HT-29 (cell line): ENCODE measurements at regions not wholly inside any gene's neighbourhood (a gene's known extent, or its start where the extent isn't known, plus 50 kb on each side); places are given as distances from the start of the nearest gene placed in this dataset.

ENCODE experiments used
- DNase-seq: peaks from one replicate; pipeline ENCODE4 v3.0.0-alpha.2; 2015; ENCODE audit warnings: low spot score

- no peak for DNase-seq
Measured at GRCh38 chr12:65546528-65546927, 268.0 kb downstream of the MSRB3 start.

GRCh38 chr12:65556676-65557437 lies 267.4 kb upstream of the HMGA2 start:
- peak; percentile 88 for DNase-seq

- no peak for DNase-seq
Measured at GRCh38 chr12:65557438-65558181, 266.7 kb upstream of the HMGA2 start.

DNA sequence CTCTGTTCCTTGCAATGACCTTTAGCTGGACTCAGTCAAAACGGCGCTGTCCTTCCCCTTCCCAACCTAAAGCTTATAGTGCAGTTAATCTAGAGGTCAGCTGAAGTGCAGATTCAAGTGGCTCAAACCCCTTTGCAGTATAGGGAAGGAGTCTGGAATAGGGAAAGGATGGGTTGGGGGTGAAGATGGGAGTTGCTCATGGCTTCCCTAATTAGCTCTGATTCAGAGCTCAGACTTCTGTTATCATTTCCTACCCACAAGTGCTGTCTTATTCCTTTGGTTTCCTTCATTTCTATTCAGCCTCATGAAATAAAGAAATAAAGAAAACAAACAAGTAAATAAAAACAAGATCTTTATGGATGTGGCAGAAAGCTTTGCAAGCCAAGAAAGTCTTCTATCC lies 264.0 kb upstream of the HMGA2 start:
- DNase-seq, result no peak

DNA sequence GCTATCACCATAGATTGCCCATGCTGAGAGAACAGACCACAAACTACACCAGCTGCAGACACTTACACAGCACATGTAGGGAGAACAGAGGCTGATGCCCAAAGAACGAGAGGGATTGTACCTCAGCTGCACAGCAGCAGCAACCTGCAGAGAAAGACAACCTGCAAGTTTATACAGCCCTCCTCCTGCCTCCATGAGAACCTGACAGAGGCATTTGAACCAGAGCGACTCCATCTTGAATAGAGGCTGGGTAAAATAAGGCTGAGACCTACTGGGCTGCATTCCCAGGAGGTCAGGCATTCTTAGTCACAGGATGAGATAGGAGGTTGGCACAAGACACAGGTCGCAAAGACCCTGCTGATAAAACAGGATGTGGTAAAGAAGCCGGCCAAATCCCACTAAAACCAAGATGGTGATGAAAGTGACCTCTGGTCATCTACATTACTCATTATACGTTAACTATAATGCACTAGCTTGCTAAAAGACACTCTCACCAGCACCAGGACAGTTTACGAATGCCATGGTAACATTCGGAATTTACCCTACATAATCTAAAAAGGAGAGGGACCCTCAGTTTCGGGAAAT lies 262.4 kb upstream of the HMGA2 start:
- DNase-seq, result no peak

DNA sequence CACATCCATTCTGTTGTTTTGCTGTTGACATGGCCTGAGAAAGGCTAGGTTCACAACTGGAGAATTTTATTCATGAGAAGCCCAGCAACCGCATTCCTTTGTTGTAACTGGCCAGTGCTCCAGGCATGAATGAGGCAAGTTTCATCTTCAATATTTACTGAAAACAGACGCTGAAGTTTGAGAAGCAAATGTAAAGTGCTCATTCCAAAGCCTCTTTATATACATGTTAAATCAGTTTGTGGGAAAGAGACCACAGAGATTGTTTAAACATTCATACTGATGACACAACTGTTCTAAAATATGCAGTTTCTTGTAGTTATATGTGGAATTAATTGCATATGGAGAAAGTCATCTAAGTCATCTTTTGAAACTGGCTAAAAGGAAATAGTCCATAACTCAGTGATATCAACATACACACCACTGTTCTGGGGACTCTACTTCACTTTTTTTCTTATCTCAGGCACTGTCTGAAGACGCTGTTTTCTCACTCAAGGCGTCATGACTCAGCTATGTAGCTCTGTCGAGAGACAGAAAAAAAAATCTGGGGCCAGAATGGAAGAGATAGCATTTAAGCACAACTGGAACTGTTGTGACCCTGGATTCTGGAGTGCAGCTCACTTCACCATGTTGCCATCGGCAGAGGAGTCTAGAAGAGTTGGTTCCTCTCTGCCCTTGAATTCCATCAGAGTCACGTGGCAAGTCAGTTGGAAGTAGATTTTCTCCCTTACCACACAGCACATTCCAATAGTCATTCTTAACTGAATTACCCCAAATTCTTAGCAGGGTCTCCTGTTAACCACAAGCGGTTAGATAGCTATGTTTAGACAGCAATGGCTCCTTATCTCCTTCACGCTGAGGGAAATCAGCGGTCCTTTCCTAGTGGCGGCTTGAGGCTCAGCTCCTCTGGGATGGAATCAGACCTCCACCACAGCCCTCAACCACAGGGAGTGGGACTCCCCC lies 258.4 kb upstream of the HMGA2 start:
- DNase-seq, result no peak

- DNase-seq, result no peak
Measured at GRCh38 chr12:65566751-65567150, 257.5 kb upstream of the HMGA2 start.

GRCh38 chr12:65567820-65568219 lies 256.5 kb upstream of the HMGA2 start:
- no peak for DNase-seq

DNA sequence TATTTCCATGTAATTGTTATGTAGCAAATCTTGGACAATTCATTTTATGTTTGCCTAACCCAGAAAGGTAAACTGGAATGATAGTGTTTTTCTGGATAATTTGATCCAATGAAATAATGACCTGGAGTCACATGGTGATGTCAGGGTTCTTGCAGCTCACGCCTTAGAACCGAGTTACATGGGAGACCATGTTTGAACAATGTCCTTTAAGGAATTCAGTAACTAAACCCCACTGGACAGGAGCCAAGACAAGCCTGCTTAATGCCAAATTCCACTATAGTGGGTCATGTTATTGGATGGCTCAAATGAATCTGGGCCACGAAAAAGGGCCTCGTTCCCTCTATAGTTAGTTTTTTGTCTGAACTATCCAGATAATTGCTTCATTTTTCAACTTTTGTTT lies 255.8 kb upstream of the HMGA2 start:
- DNase-seq, result no peak

- DNase-seq, result no peak
Measured at GRCh38 chr12:65570451-65571130, 253.7 kb upstream of the HMGA2 start.

DNA sequence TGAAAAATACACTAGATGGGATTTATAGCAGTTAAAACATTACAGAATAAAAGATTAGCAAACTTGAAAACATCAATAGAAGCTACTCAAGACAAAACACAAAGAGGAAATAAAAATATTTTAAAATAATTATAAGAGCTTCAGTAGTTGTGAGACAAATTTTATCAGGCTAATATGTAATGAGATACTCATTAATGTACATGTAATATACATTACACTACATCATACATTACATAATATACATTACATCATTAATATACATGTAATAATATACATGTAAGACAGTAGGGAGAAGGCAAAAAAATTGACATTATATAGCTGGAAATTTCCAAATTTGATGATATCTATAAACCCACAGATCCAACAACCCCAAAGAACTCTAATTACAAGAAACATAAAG lies 249.4 kb upstream of the HMGA2 start:
- DNase-seq, result no peak

DNA sequence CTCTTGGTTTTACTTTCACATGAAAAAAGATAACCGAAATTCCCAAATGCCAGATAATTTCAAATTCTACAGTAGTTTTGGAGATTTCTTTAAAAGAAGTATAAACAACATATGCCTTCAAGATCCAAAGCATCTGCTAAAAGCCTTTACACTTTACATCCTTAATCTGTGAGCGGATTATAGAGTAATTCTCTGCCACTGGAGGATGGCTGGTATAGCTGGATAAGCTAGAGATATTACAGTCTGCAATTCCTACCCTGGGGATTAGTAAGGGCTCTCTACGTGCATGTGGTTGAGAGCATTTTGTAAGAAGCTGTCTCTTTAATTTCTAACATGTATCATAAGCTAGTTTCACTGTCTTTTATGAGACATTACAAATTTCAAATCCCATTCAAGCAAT lies 240.3 kb upstream of the HMGA2 start:
- no peak for DNase-seq

- DNase-seq, result no peak
Measured at GRCh38 chr12:65585648-65586602, 238.4 kb upstream of the HMGA2 start.

- no peak for DNase-seq
Measured at GRCh38 chr12:65586796-65587195, 237.5 kb upstream of the HMGA2 start.

DNA sequence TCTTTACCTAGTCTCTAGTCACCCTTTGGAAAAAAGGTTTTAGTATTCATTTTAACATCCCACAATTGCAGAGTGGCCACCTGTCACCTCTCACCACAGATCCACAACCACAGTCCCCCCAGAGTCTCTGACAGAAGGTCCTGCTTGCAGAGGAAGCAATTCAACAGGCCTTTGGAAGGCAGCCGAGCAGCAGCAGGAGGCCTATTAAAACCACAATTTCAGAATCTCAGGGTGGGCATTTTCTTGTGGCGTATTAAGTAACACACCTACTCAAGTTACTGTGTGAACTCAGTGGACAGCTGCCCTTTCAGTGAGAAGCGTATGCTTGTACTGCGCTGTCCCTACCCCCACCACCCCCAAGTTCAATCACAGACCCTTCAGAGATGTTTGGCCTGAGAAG lies 234.0 kb upstream of the HMGA2 start:
- no peak for DNase-seq

- no peak for DNase-seq
Measured at GRCh38 chr12:65592416-65592815, 231.9 kb upstream of the HMGA2 start.

DNA sequence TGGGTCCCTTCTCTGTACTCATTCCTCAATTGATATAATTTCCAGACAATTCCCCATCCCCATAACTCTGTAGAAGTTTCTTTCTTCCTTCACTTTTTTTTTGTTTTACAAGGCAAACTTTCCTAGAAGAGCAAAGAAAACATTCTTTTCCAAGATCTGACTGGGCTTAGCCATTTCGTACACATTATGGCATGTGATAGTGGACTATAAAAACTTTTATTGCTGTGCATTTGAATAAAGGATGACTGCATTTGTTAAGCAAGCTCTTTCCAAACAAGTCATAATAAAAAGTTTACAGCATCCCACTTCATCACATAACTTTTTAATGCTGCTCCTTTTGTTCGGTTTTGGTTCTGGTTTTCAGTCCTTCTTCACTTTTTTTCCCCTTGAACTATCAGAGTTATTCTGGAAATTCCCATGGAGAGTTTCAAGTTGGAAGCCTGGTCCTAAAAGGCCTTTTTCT lies 231.0 kb upstream of the HMGA2 start:
- DNase-seq, result no peak

GRCh38 chr12:65594409-65594808 lies 229.9 kb upstream of the HMGA2 start:
- DNase-seq, result no peak

- no peak for DNase-seq
Measured at GRCh38 chr12:65595016-65595560, 229.2 kb upstream of the HMGA2 start.
